GM12892 (cell line): ENCODE measurements at regions not wholly inside any gene's neighbourhood (a gene's known extent, or its start where the extent isn't known, plus 50 kb on each side); places are given as distances from the start of the nearest gene placed in this dataset.

Experiments used
- DNase-seq: peaks from one replicate; pipeline ENCODE4 v3.0.0; 2011; ENCODE audit not compliant: insufficient read length
- FAIRE-seq: peaks from 2 replicates; lab custom pipeline; 2011; peaks lifted over from hg19 to GRCh38; lab: Jason Lieb, UNC
- POLR2A ChIP-seq: IDR thresholded peaks from 2 replicates; pipeline ENCODE4 v1.6.1; 2011; ENCODE audit warnings: low read depth, low read length, control low read depth
- POLR2AphosphoS5 ChIP-seq: IDR thresholded peaks from 2 replicates; pipeline ENCODE4 v1.6.1; 2011; ENCODE audit warnings: low read depth, low read length, control low read depth
- TAF1 ChIP-seq: IDR thresholded peaks from 2 replicates; pipeline ENCODE4 v1.6.1; 2011; ENCODE audit warnings: low read depth, mild to moderate bottlenecking, control low read depth, low read length, borderline replicate concordance

DNA sequence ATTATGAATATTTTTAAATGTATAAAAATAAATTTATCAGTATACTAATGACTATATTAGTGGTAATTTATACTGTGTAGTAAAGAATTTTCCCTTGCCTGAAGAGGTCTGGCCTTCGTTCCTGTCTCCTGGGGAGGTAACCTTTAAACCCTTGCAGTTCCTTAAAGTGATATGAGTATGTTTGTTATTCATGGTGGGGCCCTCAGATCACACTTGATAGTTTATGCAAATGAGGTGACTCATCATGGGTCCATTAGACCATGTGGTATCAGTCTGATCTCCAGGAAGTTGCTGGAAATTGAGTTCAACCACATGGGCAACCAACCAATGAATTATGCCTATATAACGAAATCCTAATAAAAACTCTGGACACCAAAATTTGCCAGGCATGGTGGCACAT is 904.1 kb downstream of the RPA4 start:
- DNase-seq (no peak), FAIRE-seq (no peak)
- TF ChIP-seq TAF1 (no peak), POLR2A (no peak), POLR2AphosphoS5 (no peak)

DNA sequence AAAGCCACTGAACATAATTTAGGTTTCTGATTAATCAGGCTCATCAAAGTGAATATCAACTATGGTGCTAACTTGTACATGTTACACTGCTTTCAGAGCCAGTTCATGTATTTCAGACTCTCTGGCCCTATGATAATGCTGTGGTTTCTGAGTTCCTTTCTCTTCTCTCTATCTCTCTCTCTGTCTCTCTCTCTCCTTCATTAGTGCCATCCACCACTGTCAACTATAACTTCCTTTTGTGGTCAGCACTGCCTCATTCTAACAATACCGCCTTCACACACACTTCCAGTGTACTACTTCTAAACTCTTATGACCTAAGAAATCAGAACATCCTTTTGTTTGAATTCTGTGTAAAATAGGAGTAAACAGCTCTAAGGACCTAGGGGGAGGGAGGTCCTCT is 907.1 kb downstream of the RPA4 start:
- no peak for TF ChIP-seq POLR2AphosphoS5
- TF ChIP-seq TAF1, result no peak
- TF ChIP-seq POLR2A, result no peak
- FAIRE-seq, result no peak
- DNase-seq, result no peak

DNA sequence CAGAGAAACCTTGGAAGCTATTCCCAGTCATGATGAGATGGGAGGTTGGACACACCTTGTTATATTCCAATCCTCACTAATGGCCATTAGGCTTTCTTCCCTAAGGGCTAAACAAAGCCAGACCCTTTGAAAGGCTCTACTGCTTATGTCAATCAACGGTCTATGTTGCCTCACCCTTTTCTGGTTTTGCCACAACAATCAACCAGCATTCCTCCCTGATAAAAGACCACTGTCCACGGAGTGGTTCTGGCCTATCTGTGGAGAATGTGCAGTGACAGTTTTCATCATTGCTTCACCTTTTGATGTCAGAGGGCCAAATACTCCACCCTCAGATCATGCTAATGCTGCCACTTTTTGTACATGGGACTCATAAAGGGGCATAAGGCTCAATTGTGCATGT is 913.4 kb downstream of the RPA4 start:
- no peak for FAIRE-seq
- TF ChIP-seq POLR2A (no peak), TAF1 (no peak), POLR2AphosphoS5 (no peak)
- DNase-seq, result no peak

DNA sequence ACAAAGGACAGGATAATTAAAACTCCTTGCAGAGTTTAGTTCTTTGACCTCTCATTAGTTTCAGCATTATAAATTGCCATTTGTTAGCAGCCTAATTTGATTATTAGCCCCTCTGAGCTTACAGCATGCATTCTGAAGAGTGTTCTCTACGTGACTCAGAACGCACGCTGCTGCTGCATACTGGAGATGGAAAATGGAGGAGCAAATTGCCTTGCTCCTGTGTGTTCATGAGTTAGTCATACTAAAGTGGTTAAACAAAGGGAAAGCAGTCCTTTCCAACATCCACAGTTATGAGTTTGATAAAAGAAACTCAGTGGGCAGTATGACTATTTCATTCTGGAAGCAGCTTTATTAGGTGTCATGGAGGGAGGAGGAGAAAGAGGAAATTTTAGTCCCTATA is 922.5 kb downstream of the RPA4 start:
- FAIRE-seq (no peak), DNase-seq (no peak)
- no peak for TF ChIP-seq POLR2A
- no peak for TF ChIP-seq POLR2AphosphoS5
- no peak for TF ChIP-seq TAF1

DNA sequence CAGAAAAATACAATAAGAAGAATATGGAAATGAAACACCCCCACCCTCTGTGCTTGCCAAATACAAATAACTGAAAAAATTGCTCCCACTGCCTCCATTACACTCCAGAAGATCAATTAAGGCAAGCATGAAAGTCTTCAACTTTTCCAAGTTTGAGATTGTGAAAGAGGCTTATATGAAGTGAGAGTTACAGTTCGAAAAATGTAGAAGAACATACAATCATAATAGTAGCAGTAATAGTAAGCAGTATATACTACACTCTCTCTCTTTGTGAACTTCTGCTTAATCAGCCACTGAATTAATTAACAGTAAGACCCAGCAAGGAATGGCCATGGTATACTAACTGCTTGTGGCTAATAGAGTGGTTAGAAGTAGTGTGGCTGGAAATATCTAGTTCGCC is 923.2 kb downstream of the RPA4 start:
- no peak for FAIRE-seq
- no peak for DNase-seq
- no peak for TF ChIP-seq POLR2A
- no peak for TF ChIP-seq POLR2AphosphoS5
- no peak for TF ChIP-seq TAF1

DNA sequence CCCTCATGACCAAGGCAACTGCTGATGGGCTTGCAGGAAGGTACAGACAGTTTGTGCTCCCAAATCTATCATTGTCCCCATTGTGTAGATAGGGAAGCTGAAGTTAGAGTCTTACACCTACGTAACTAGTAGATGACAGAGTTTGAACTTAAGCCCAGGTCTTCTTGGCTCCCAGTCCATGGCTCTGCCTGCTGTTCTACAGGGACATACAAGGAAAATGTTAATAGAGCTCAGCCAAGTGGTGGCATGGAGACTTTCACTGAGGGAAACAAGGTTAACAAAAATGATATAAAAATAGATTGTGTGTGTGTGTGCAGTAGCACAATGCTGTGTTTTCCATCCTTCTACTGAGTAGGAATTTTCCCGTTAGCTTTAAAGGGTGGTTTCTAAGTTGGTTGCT is 936.5 kb downstream of the RPA4 start:
- FAIRE-seq (no peak), DNase-seq (no peak)
- TF ChIP-seq POLR2AphosphoS5 (no peak), TAF1 (no peak)

DNA sequence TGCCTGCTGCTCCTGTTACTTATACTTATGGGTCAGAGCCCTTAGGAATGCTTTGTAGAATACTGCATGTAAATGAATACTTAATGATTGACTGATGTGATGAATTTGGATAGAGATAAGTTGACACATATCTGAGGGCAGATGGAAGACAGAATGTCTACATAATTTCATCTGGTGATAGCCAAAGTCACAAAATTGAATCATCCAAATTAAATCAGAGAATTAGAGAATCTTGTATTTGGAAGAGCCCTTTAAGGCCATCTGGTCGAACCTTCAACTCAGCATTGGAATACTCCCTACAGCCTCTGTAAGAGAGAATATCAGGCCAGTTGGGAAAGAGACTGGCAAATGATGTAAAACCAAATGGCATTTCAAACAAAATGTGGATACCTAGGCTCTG is 944.8 kb downstream of the RPA4 start:
- FAIRE-seq, result no peak

DNA sequence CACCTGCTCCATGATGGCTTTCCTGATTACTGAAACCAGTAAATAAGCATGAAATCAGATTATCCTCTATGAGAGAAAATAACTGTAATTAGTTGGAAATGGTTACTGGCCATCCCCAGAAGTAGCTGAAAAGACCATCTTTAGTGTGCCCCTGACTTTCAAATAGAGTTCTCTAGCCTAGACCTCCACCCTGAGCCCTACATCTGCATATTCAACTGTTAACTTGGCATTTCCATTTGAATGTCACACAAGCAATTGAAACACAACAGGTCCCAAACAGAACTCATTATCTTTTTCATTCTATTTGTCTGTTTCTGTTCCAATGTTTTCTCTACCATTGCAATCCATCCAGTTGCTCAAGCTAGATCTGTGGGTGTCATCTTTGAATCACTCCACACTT is 952.3 kb downstream of the RPA4 start:
- DNase-seq (no peak), FAIRE-seq (no peak)
- TF ChIP-seq POLR2AphosphoS5 (no peak), POLR2A (no peak)

More for the DNA sequence above, 944.8 kb downstream of the RPA4 start:
- DNase-seq, result no peak
- TF ChIP-seq POLR2A (no peak), POLR2AphosphoS5 (no peak), TAF1 (no peak)

DNA sequence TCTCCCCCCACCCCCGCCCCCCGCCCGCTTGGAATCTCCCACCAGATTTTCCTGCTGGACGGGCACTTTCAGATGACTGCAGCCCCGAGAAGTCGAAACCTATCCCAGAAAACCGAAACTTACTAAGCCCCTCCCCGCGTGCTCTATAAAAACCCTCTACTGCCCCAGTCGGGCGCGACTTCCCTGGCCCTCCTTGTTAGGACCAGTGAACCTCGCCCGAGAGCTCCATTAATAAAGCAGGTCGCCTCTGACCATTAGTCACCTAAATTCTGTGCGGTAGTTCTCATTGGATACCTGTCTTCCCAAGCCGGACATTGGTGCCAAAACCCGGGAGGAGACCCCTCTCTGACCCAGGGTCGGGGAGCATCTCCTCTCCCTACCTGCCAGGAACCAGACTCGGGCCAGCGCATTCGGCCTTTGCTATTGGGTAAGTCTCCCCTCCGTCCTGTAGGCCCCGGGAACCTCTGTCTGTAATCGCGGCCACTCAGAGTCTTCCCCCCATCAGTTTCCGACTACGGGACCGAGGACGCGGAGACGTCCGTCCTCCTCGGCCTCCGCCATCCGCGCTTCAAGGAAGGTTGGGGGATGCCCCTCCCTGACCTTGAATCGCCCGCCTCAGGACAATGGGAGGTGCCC is 958.0 kb downstream of the RPA4 start:
- TF ChIP-seq POLR2A (no peak), TAF1 (no peak), POLR2AphosphoS5 (no peak)
- DNase-seq (no peak), FAIRE-seq (no peak)

DNA sequence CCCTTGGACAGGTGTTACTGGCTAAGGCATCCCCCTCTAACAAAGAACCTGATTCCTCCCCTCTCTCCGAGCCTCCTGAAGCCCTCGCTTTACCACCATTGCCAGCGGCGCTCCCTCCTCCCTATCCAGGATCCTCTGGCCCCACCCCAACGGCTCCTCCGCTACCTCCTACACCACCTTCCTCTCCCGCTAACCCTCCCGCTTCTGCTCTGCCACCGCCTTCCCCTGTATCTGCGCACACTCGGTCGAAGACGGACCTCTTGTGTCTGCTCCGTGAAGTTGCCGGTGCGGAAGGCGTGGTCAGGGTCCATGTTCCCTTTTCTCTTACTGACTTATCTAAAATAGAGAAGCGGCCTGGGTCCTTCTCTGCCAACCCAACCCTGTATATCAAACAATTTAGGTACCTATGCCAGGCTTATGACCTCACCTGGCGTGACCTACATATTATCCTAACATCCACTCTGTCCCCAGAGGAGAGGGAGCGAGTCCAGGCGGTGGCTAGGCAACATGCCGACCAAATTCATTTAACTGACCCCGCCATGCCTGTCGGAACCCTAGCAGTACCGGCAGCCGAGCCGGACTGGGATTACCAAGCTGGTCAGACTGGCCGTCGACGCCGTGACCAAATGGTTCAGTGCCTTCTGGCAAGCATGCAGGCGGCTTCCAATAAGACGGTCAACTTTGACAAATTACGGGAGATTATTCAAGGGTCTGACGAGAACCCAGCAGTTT is 958.9 kb downstream of the RPA4 start:
- no peak for TF ChIP-seq POLR2A
- no peak for TF ChIP-seq POLR2AphosphoS5
- TF ChIP-seq TAF1, result no peak
- no peak for FAIRE-seq
- DNase-seq, result no peak

DNA sequence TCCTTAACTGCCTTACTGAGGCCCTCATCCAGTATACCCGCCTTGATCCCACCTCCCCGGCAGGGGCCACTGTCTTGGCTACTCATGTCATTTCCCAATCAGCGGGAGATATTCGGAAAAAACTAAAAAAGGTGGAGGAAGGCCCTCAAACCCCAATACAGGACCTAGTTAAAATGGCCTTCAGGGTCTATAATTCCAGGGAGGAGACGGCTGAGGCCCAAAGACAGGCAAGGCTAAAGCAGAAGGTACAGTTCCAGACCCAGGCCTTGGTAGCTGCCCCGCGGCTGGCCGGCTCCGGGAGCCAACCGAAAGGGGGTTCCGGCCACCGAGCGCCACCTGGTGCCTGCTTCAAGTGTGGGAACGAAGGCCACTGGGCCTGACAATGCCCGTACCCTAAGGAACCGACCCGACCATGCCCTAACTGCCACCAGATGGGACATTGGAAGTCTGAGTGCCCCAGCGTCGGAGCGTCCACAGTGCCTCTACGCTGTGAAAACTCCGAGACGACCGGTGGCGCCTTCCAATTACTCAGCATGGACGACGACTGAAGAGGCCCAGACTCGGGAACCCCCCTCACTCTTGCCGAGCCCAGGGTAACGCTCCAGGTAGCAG is 959.6 kb downstream of the RPA4 start:
- FAIRE-seq, result no peak
- TF ChIP-seq POLR2A, result no peak
- no peak for TF ChIP-seq TAF1
- no peak for TF ChIP-seq POLR2AphosphoS5

DNA sequence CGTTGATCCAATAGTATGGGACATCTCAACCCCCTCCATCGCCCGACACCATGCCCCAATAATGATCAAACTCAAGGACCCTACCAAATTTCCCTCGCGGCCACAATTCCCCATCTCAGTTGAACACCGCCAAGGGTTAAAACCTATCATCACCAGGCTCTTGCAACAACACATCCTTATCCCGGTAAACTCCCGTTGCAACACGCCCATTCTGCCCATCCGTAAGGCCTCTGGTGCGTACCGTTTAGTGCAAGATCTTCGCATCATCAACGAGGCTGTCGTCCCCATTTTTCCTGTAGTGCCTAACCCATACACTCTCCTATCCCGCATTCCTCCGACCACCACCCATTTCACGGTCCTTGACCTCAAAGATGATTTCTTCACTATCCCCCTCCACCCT is 960.5 kb downstream of the RPA4 start:
- DNase-seq, result no peak
- TF ChIP-seq TAF1 (no peak), POLR2A (no peak), POLR2AphosphoS5 (no peak)
- no peak for FAIRE-seq

More for the DNA sequence above, 959.6 kb downstream of the RPA4 start:
- DNase-seq, result no peak
